ENCODE measurements at regions not wholly inside any gene's neighbourhood (a gene's known extent, or its start where the extent isn't known, plus 50 kb on each side); places are given as distances from the start of the nearest gene placed in this dataset.
"Not testable (repeated sequence)": the region's sequence is repeated elsewhere in the genome, so short reads cannot be mapped to it uniquely, and the experiment has no call there.

DNA sequence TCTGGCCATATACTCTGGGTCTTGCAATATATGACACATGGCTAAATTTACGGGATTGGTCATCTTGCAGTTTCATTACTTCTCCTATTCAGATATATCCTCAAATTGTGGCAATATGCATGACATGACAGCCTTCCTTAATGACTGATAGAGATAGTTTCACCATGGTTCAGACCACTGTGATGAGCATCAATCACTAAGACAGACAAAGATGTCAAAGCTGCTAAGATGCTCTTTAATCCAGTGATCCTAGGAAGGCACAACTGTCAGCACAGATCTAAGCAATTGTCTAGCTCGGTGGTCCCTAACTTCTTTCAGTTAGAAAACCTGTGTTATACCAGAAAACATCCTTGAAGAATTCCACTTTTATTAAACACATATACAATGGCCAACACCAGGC lies 70.9 kb upstream of the ADGRL2 start:
- H3K27me3 ChIP-seq: no peaks in the 10 kb centered on the region
- intact Hi-C loops (cut with DNase I; ENCODE audit: low total_unique reads): no loop called here
- H3K9me3 ChIP-seq: no peaks in the 10 kb centered on the region
- no peak for ATAC-seq
- in situ Hi-C loops (cut with MboI; ENCODE audit: low sequenced_read_pairs in 4 of 4): no loop called here
- H3K4me3 ChIP-seq: no peak overlapping the region
- no peak for DNase-seq
- H3K4me1 ChIP-seq: no peaks in the 10 kb centered on the region
- TF ChIP-seq POLR2A (IDR thresholded peaks at IDR 0.05): no peak
- TF ChIP-seq, protein P1, sequence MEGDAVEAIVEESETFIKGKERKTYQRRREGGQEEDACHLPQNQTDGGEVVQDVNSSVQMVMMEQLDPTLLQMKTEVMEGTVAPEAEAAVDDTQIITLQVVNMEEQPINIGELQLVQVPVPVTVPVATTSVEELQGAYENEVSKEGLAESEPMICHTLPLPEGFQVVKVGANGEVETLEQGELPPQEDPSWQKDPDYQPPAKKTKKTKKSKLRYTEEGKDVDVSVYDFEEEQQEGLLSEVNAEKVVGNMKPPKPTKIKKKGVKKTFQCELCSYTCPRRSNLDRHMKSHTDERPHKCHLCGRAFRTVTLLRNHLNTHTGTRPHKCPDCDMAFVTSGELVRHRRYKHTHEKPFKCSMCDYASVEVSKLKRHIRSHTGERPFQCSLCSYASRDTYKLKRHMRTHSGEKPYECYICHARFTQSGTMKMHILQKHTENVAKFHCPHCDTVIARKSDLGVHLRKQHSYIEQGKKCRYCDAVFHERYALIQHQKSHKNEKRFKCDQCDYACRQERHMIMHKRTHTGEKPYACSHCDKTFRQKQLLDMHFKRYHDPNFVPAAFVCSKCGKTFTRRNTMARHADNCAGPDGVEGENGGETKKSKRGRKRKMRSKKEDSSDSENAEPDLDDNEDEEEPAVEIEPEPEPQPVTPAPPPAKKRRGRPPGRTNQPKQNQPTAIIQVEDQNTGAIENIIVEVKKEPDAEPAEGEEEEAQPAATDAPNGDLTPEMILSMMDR (IDR thresholded peaks at IDR 0.05 in 4 of 5, conservative IDR thresholded peaks at IDR 0.05 in 1 of 5): no peak
- no peak overlapping the region for H3K27ac ChIP-seq
- no peaks in the 10 kb centered on the region for H3K36me3 ChIP-seq

DNA sequence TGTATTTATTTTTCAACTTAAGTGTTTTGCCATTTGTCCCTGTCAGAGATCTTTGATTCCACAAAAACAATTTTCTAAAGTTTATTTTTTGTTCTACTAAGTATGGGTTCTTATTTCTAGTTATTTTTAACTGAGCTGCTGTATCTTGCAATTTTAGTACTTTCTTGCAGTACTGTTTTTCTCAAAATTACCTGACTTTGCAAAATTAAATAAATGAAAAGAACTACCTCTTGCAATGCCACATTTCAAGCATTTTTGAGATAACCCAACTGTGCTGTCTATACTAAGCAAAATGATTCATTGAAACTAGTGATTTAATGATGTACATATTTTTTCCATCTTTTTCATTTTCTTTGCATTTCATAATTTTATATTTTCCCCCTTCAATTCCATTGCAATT lies 71.5 kb upstream of the ADGRL2 start:
- H3K27ac ChIP-seq: no peak overlapping the region
- intact Hi-C loops (cut with DNase I; ENCODE audit: low total_unique reads) (no loop called here), in situ Hi-C loops (cut with MboI; ENCODE audit: low sequenced_read_pairs in 4 of 4) (no loop called here)
- DNase-seq (no peak), ATAC-seq (no peak)
- H3K27me3 ChIP-seq: no peaks in the 10 kb centered on the region
- H3K36me3 ChIP-seq: no peaks in the 10 kb centered on the region
- TF ChIP-seq, protein P1 (IDR thresholded peaks at IDR 0.05 in 4 of 5, conservative IDR thresholded peaks at IDR 0.05 in 1 of 5): no peak
- no peak for TF ChIP-seq POLR2A (IDR thresholded peaks at IDR 0.05)
- no peaks in the 10 kb centered on the region for H3K4me1 ChIP-seq
- no peaks in the 10 kb centered on the region for H3K9me3 ChIP-seq
- no peak overlapping the region for H3K4me3 ChIP-seq

DNA sequence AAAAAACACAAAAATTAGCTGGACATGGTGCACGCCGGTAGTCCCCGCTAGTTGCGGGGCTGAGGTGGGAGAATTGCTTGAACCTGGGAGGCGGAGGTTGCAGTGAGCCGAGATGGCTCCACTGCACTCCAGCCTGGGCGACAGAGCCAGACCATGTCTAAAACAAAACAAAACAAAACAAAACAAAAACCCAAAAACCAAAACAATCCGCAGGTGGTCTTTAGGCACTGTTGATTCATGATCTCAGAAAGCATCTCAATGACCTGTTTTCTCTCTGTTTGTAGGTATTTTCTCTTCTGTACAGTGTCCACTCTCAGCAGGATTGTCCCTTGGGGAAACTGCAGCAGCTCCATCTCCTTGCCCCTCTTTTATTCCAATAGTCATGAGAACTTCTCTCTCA lies 74.9 kb upstream of the ADGRL2 start:
- DNase-seq (no peak), ATAC-seq (no peak)
- no peaks in the 10 kb centered on the region for H3K4me1 ChIP-seq
- H3K27ac ChIP-seq: no peak overlapping the region
- H3K36me3 ChIP-seq: no peaks in the 10 kb centered on the region
- in situ Hi-C loops (cut with MboI; ENCODE audit: low sequenced_read_pairs in 4 of 4) (no loop called here), intact Hi-C loops (cut with DNase I; ENCODE audit: low total_unique reads) (no loop called here)
- H3K9me3 ChIP-seq: no peaks in the 10 kb centered on the region
- H3K27me3 ChIP-seq: no peaks in the 10 kb centered on the region
- H3K4me3 ChIP-seq: no peak overlapping the region
- no peak for TF ChIP-seq POLR2A (IDR thresholded peaks at IDR 0.05)
- TF ChIP-seq, protein P1 (IDR thresholded peaks at IDR 0.05 in 4 of 5, conservative IDR thresholded peaks at IDR 0.05 in 1 of 5): no peak

DNA sequence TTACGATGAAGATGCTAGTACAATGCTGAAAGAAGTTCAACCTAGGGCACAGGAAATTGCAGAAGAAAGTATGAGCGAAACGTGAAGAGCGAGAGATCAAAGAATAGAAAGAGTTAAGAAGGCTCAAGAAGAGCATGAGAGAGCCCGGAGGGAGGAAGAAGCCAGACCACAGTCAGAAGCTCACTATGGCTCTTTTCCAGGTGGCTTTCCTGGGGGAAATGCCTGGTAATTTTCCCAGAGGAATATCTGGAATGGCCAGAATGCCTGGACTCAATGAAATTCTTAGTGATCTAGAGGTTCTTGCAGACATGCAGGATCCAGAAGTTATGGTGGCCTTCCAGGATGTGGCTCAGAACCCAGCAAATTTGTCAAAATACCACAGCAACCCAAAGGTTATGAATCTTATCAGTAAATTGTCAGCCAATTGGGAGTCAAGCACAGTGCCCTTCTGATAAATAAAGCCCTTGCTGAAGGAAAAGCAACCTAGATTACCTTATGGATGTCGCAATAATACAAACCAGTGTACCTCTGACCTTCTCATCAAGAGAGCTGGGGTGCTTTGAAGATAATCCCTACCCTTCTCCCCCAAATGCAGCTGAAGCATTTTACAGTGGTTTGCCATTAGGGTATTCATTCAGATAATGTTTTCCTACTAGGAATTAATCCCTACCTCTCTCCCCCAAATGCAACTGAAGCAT lies 78.0 kb upstream of the ADGRL2 start:
- in situ Hi-C loops (cut with MboI; ENCODE audit: low sequenced_read_pairs in 4 of 4); H3K27ac ChIP-seq; H3K27me3 ChIP-seq; H3K4me1 ChIP-seq; intact Hi-C loops (cut with DNase I; ENCODE audit: low total_unique reads); ATAC-seq; H3K9me3 ChIP-seq; H3K36me3 ChIP-seq; H3K4me3 ChIP-seq; DNase-seq: not testable (repeated sequence)

DNA sequence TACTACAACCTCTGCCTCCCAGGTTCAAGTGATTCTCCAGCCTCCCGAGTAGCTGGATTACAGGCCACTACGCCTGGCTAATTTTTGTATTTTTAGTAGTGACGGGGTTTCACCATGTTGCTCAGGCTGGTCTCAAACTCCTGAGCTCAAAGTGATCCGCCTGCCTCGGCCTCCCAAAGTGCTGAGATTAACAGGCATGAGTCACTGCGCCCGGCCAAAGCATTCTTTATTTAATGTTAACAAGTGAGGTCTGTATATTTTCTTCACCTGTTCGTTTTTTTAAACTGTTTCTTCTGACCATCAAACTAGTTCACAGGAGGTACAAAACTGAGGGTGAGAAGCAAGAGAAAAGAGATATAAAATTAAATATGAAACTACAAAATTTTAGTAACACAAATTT lies 80.5 kb upstream of the ADGRL2 start:
- H3K27ac ChIP-seq; ATAC-seq; H3K36me3 ChIP-seq; in situ Hi-C loops (cut with MboI; ENCODE audit: low sequenced_read_pairs in 4 of 4); H3K4me1 ChIP-seq; H3K4me3 ChIP-seq; DNase-seq; H3K9me3 ChIP-seq; H3K27me3 ChIP-seq; intact Hi-C loops (cut with DNase I; ENCODE audit: low total_unique reads): not testable (repeated sequence)

DNA sequence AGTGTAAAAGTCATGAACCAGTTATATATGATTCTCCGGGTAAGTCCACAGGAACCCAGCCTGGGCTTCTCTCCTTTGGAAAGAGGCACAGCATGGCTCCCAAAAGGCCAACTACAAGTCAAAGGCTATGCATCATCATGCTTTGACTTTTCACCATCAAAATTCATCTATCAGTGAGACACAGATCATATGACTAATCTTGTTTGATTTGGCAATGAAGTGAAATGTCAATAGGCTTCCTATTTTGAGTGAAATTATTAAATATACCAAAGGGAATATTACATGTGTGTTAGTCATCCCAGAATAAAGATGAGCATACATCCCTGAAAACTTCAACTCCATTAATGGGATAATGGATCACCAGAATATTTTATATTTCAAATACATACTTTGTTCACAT lies 83.5 kb upstream of the ADGRL2 start:
- Histone ChIP-seq H3K4me3 (no peak overlapping the region), H3K27me3 (no peaks in the 10 kb centered on the region), H3K4me1 (no peaks in the 10 kb centered on the region), H3K27ac (no peak overlapping the region), H3K9me3 (no peaks in the 10 kb centered on the region), H3K36me3 (no peaks in the 10 kb centered on the region)
- intact Hi-C loops (cut with DNase I; ENCODE audit: low total_unique reads): no loop called here
- in situ Hi-C loops (cut with MboI; ENCODE audit: low sequenced_read_pairs in 4 of 4): no loop called here
- ATAC-seq: no peak
- no peak for DNase-seq
- TF ChIP-seq, protein P1 (IDR thresholded peaks at IDR 0.05 in 4 of 5, conservative IDR thresholded peaks at IDR 0.05 in 1 of 5): no peak
- no peak for TF ChIP-seq POLR2A (IDR thresholded peaks at IDR 0.05)
